VCaP (cell line): ENCODE measurements at regions not wholly inside any gene's neighbourhood (a gene's known extent, or its start where the extent isn't known, plus 50 kb on each side); places are given as distances from the start of the nearest gene placed in this dataset.

Experiments used
- H3K27ac ChIP-seq: fragments of 450-650 bp; 2 replicates; pipeline ENCODE4 v1.5.1; 2017
- TF ChIP-seq, protein P1 (sequence below): fragments of 450-650 bp; conservative IDR thresholded peaks from 2 replicates; pipeline ENCODE4 v1.5.1; 2017; ENCODE audit warnings: mild to moderate bottlenecking, moderate library complexity

DNA sequence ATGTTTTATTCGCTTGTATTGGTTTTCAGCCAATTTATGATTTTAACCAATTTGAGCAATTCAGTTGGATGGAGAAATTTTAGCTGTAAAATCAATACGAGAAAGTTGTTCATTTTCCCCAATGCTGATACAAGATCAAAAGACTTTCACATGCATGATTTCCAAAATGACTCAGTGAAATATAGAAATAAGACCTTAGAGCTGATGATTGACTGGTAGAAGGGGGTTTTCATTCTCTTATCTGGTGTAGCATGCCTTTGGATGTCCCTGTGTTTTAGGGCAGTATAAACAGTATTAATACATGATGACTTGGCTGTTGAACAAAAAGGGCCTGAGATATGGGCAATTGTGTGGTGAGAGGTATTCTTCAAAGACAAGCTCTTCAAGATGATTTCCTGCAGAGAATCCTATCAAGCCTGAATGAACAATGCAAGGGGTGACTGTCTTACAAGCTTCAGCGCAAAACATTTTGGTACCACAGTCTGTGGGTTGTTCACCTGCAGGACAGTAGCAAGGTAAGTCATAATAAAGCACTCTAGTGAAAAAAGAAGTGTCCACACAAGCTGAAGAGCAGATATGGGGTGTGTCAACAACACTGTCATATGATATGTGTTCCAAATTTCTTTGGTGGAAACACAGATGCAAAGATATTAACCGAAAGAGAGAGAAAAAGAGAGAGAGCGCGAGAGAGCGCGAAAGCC lies 156.2 kb downstream of the TNFSF18 start:
- TF ChIP-seq, protein P1, sequence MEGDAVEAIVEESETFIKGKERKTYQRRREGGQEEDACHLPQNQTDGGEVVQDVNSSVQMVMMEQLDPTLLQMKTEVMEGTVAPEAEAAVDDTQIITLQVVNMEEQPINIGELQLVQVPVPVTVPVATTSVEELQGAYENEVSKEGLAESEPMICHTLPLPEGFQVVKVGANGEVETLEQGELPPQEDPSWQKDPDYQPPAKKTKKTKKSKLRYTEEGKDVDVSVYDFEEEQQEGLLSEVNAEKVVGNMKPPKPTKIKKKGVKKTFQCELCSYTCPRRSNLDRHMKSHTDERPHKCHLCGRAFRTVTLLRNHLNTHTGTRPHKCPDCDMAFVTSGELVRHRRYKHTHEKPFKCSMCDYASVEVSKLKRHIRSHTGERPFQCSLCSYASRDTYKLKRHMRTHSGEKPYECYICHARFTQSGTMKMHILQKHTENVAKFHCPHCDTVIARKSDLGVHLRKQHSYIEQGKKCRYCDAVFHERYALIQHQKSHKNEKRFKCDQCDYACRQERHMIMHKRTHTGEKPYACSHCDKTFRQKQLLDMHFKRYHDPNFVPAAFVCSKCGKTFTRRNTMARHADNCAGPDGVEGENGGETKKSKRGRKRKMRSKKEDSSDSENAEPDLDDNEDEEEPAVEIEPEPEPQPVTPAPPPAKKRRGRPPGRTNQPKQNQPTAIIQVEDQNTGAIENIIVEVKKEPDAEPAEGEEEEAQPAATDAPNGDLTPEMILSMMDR: no peak

DNA sequence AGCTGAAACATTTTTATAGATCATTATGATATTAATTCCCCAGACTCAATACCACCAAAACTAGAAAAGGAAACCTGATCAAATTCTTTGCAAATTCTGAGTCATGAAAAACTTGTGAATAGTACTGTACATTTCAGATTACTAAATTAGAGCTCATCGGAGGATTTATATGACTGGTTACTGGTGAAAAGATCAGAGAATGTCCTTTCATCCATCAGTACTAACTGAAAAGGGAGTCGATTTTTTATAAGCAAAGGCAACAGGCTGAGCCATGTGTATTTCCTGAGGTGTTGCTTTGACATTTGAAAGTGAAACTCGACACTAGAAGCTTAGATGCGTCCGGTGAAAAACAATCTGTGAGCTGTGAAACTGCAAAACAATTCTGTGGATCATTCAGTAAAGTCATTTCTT lies 155.7 kb downstream of the TNFSF18 start:
- peak overlapping the region; percentile 84 for H3K27ac ChIP-seq
- TF ChIP-seq, protein P1: no peak

More for the DNA sequence above, 156.2 kb downstream of the TNFSF18 start:
- H3K27ac ChIP-seq: peak overlapping the region; percentile 84

DNA sequence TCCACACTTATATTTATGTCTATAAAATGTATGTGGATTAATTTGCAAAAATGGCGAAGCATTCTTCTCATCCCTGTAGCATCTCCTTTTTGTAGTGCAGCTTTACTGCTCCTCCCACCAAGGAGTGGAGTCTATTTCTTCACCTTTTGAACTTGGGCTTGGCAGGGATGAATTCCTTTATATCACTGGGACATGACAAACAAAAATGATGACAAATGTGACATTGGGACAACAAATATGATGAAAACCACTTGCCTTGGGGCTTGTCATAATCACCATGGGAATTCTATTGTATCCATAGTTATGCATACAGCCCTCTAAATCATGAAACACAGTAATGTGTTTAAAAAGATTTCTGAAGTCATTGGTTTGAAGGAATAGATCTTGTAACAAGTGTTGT lies 155.0 kb downstream of the TNFSF18 start:
- H3K27ac ChIP-seq: no peak overlapping the region; the same call in 1 of the 2 replicates

DNA sequence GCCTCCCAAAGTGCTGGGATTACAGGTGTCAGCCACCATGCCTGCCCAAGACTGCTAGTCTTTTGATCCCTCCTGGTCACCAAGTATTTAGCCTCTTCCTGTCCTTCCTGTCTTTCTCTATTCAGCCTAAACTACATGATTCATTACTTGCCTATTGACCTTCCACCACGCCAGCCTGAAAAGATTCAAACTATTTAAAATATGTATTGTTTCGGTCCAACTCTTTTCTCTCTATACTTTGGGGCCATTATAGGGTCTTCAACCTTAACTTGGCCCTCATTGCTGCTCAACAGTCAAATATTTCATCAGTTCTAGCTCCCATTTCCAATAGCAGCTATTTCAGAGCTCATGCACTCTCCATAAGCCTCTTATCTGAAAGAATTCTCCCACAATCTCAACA lies 153.0 kb downstream of the TNFSF18 start:
- no peak overlapping the region for H3K27ac ChIP-seq
- TF ChIP-seq, protein P1: no peak

More for the DNA sequence above, 155.0 kb downstream of the TNFSF18 start:
- TF ChIP-seq, protein P1: no peak

DNA sequence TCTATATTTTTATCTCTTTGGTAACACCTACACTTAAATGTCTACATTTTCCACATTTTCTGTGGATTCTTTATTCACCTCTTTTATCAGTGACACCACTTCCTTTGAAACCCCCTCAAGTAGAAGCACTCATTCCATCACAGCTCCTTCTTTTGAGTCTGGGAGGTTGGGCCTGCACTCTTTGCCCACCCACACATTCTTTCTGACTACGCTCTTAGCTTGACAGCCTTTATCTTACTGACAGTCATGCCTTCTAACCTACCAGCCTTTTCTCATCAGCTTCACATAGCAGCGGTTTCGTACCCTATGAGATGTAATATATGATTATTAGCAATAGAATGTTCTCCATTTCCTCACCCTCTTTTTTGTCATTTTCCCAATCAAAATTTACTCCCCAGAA lies 151.9 kb downstream of the TNFSF18 start:
- H3K27ac ChIP-seq: no peak overlapping the region
- TF ChIP-seq, protein P1: no peak

DNA sequence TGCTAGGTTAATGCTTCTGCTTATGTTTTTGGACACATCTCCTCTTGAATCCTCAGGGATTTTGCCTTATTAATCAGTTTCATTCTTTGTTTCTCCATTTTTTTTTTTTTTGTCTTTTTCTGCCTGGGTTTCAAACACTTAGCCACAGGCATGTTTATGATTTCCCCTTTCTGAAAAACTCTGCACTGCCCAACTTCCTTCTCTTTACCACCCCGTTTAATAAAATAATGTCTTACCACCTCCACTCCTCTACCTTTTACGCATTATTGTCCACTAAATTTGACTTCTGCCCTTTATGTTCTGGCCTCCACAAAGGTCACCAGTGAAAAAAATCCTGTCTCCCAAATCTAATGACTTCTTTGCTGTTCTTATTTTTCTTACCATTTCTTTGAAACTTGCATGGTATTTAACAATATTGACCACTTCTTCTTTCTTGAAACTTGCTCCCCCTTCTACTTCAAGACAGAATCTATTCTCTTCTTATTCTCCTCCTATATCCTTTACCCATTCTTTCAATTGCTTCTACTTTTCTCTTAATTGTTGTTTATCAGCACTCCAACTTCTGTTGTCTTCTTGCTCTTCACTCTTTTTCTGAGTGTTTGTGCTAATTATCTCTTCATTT lies 150.3 kb downstream of the TNFSF18 start:
- TF ChIP-seq, protein P1: no peak
- no peak overlapping the region for H3K27ac ChIP-seq

DNA sequence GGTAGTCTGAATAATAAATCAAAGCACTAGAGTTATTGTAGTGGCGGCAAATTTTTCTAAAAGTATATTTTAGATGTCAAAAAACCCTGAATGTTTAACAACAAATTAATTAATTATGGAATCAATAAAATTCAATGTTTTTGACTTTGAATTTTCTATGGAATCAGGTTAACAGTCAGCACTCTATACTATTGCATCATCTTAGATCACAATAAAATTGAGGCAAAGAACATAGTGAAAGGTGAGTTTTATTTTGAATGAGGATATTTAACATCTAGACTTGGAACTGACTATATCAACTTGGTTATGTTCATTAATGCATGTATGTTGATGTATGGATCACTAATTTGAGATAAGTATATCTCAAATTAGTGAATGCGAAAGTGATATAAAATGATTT lies 148.5 kb downstream of the TNFSF18 start:
- no peak overlapping the region for H3K27ac ChIP-seq
- TF ChIP-seq, protein P1: no peak
